Cardiac fibroblast (primary cell): ENCODE measurements at regions not wholly inside any gene's neighbourhood (a gene's known extent, or its start where the extent isn't known, plus 50 kb on each side); places are given as distances from the start of the nearest gene placed in this dataset.

ENCODE experiments used
- DNase-seq, 2 donors: peaks; one replicate each; pipeline versions ENCODE4 v3.0.0 to v3.0.0-alpha.2; 2010; ENCODE audit warnings: low read depth in 2 of 2
- H3K4me3 ChIP-seq, 2 donors: replicated peaks in 1 of 2; 1 replicate in 1 of 2; 2 replicates in 1 of 2; pipeline ENCODE4 v1.5.1; 2011; ENCODE audit warnings: low read depth in 2 of 2, low read length in 2 of 2, mild to moderate bottlenecking in 2 of 2, moderate library complexity in 1 of 2
- TF ChIP-seq, protein P1 (sequence below): IDR thresholded peaks from one replicate; pipeline ENCODE4 v1.5.1; 2011; ENCODE audit warnings: low read depth, mild to moderate bottlenecking, low read length, inconsistent platforms

GRCh38 chr4:129515356-129515755, 419.4 kb downstream of the C4orf33 start:
- no peak for DNase-seq
- TF ChIP-seq, protein P1, sequence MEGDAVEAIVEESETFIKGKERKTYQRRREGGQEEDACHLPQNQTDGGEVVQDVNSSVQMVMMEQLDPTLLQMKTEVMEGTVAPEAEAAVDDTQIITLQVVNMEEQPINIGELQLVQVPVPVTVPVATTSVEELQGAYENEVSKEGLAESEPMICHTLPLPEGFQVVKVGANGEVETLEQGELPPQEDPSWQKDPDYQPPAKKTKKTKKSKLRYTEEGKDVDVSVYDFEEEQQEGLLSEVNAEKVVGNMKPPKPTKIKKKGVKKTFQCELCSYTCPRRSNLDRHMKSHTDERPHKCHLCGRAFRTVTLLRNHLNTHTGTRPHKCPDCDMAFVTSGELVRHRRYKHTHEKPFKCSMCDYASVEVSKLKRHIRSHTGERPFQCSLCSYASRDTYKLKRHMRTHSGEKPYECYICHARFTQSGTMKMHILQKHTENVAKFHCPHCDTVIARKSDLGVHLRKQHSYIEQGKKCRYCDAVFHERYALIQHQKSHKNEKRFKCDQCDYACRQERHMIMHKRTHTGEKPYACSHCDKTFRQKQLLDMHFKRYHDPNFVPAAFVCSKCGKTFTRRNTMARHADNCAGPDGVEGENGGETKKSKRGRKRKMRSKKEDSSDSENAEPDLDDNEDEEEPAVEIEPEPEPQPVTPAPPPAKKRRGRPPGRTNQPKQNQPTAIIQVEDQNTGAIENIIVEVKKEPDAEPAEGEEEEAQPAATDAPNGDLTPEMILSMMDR = no peak
- no peak overlapping the region for H3K4me3 ChIP-seq

- no peak overlapping the region for H3K4me3 ChIP-seq
- TF ChIP-seq, protein P1 = no peak
- DNase-seq = peak; percentile 32 to 47
Observed at GRCh38 chr4:129526812-129527211, 430.9 kb downstream of the C4orf33 start.

GRCh38 chr4:129531253-129531652, 435.3 kb downstream of the C4orf33 start:
- no peak for DNase-seq
- H3K4me3 ChIP-seq = no peak overlapping the region
- TF ChIP-seq, protein P1 = no peak

DNA sequence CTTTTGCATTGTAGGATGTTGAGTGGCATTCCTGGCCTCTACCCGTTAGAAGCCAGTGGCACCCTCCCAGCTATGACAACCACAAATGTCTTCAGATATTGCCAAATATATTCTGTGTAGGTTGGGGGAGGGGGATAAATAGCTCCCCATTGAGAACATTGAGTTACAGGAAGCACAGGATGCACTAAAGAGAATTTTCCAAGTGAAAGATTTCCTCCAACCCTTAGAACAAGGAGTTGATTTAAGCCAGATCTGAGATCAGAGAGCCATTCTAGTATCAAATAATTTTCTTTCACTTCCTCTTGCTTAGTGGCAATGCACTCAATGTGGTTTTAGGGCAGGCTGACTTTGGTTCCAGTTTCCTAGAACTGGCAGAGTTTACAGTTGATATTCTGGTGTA, 436.6 kb downstream of the C4orf33 start:
- no peak overlapping the region for H3K4me3 ChIP-seq
- no peak for DNase-seq
- TF ChIP-seq, protein P1 = no peak

- TF ChIP-seq, protein P1 = no peak
- no peak overlapping the region for H3K4me3 ChIP-seq
- DNase-seq = no peak
Observed at GRCh38 chr4:129543299-129543698, 447.3 kb downstream of the C4orf33 start.

- H3K4me3 ChIP-seq = no peak overlapping the region
- TF ChIP-seq, protein P1 = no peak
- DNase-seq = peak; percentile 91 to 95
Observed at GRCh38 chr4:129545599-129546278, 449.8 kb downstream of the C4orf33 start.

DNA sequence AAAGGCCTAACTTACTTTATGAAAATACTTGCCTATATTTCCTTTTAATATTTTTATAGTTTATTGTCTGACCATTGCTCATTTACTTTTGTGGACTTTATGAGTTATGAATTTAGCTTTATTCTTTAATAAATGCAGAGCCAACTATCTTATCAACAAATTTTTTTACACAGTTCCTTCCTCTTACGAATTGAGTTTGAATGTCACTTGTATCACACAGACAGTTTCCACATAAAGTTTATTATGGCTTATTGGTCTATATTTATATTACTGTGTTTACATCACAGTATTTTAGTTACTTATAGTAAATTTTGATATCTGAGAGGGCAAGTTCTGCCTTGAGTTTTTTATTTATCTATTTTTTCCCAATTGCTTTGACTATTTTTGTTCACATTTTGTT, 450.6 kb downstream of the C4orf33 start:
- peak in 1 of 2 donors; percentile 1 for DNase-seq
- TF ChIP-seq, protein P1 = no peak
- no peak overlapping the region for H3K4me3 ChIP-seq
